LNCAP (cell line): ENCODE measurements at regions not wholly inside any gene's neighbourhood (a gene's known extent, or its start where the extent isn't known, plus 50 kb on each side); places are given as distances from the start of the nearest gene placed in this dataset.

Experiments used
- TF ChIP-seq, protein P1 (sequence below): fragments of 450-650 bp; IDR thresholded peaks from 2 replicates; pipeline ENCODE4 v1.5.1; 2017; ENCODE audit warnings: mild to moderate bottlenecking

- TF ChIP-seq, protein P1, sequence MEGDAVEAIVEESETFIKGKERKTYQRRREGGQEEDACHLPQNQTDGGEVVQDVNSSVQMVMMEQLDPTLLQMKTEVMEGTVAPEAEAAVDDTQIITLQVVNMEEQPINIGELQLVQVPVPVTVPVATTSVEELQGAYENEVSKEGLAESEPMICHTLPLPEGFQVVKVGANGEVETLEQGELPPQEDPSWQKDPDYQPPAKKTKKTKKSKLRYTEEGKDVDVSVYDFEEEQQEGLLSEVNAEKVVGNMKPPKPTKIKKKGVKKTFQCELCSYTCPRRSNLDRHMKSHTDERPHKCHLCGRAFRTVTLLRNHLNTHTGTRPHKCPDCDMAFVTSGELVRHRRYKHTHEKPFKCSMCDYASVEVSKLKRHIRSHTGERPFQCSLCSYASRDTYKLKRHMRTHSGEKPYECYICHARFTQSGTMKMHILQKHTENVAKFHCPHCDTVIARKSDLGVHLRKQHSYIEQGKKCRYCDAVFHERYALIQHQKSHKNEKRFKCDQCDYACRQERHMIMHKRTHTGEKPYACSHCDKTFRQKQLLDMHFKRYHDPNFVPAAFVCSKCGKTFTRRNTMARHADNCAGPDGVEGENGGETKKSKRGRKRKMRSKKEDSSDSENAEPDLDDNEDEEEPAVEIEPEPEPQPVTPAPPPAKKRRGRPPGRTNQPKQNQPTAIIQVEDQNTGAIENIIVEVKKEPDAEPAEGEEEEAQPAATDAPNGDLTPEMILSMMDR = no peak
These were observed 180.5 kb upstream of the TOX3 start for GRCh38 chr16:52727441-52727840.

GRCh38 chr16:52725461-52725860 lies 178.5 kb upstream of the TOX3 start:
- TF ChIP-seq, protein P1 = no peak

DNA sequence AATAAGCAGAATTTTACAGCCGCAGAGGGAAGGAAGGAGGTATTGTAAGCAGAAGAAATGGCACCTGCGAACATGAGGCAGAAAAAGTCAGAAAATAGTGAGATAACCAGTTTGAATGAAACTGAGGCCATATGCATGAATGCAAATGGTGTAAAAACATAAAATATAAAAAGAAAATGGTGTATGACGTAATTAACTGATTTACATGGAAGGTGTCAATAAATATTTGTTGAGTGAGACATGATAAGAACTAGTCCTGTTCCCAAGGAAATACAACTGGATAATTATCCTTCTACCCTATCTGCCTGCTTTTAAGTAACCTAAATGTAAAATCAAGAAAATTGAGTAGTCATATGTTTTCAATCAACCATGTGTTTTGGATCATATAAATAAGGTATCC lies 178.1 kb upstream of the TOX3 start:
- TF ChIP-seq, protein P1 = no peak

GRCh38 chr16:52721331-52721730 lies 174.4 kb upstream of the TOX3 start:
- TF ChIP-seq, protein P1 = no peak

- TF ChIP-seq, protein P1 = no peak
These were observed 171.1 kb upstream of the TOX3 start for GRCh38 chr16:52718046-52718445.

- TF ChIP-seq, protein P1 = no peak
These were observed 166.8 kb upstream of the TOX3 start for GRCh38 chr16:52713740-52714139.

GRCh38 chr16:52709306-52709705 lies 162.4 kb upstream of the TOX3 start:
- TF ChIP-seq, protein P1 = peak; percentile 15; the same call in 1 of the 2 replicates

DNA sequence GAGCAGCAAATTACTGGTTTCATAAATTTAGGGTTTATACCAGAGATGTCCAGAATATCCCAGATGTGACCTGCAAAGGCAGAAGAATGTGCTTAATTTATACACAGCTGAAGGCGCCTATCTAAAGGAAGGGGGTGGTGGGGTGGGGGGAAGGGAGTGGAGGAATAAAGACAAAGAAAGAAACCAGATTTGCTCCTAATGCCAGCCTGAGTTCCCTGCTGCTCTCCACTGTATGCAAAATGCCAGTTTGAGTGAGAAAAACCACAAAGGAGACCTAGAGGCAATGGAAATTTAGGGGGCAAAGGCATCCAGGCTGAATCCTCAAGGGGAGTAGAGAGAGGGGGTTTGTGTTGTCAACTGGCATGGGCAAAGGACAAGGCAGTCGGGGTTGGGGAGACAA lies 161.5 kb upstream of the TOX3 start:
- TF ChIP-seq, protein P1 = no peak
